ENCODE measurements at regions not wholly inside any gene's neighbourhood (a gene's known extent, or its start where the extent isn't known, plus 50 kb on each side); places are given as distances from the start of the nearest gene placed in this dataset.

- Histone ChIP-seq H3K4me1 (no peaks in the 10 kb centered on the region), H3K9me3 (no peaks in the 10 kb centered on the region), H3K27ac (no peak overlapping the region), H3K36me3 (no peaks in the 10 kb centered on the region), H3K4me3 (no peak overlapping the region), H3K27me3 (replicated peaks in 1 of 7) (no peaks in the 10 kb centered on the region)
- TF ChIP-seq POLR2AphosphoS5 (IDR thresholded peaks at IDR 0.05) (no peak), CTCF (IDR thresholded peaks at IDR 0.05 in 8 of 11, conservative IDR thresholded peaks at IDR 0.05 in 3 of 11) (no peak), POLR2A (IDR thresholded peaks at IDR 0.05) (no peak)
- intact Hi-C loops (cut with DNase I; ENCODE audit: low total_unique reads), result no loop called here
- DNase-seq, result no peak
- 75 to 92% (median 81%) methylated on average over 5 of the region's 5 CpGs for WGBS, 5 donors
Observed at GRCh38 chr1:79207331-79207730, 200.8 kb upstream of the ADGRL4 start.

- Histone ChIP-seq H3K36me3 (no peaks in the 10 kb centered on the region), H3K4me1 (no peaks in the 10 kb centered on the region), H3K27ac (no peak overlapping the region), H3K4me3 (no peak overlapping the region), H3K9me3 (no peaks in the 10 kb centered on the region), H3K27me3 (replicated peaks in 1 of 7) (no peaks in the 10 kb centered on the region)
- no peak for TF ChIP-seq POLR2A (IDR thresholded peaks at IDR 0.05)
- no peak for TF ChIP-seq POLR2AphosphoS5 (IDR thresholded peaks at IDR 0.05)
- TF ChIP-seq CTCF (IDR thresholded peaks at IDR 0.05 in 8 of 11, conservative IDR thresholded peaks at IDR 0.05 in 3 of 11), result no peak
- intact Hi-C loops (cut with DNase I; ENCODE audit: low total_unique reads), result no loop called here
- DNase-seq, result no peak
- 63 to 82% (median 71%) methylated on average over 4 of the region's 4 CpGs for WGBS, 5 donors
Observed at GRCh38 chr1:79204779-79205479, 198.4 kb upstream of the ADGRL4 start.

DNA sequence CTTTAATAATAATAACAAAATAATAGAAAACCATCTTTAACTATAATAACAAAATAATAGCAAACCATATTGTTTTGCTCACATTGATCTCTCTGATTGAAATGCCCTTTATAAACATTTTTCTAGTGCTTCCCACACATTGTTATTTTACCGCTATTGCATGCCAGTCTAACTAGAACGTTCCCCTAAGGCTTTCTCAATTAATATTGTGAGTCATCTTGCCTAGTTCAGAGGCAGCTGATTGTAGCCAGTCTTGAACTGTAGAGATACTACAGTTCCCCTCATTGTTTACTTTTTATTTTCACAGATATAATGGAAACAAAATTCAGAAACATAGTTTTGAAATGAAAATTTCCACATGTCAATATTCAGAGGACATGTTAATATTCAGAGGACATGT is 192.3 kb upstream of the ADGRL4 start:
- intact Hi-C loops (cut with DNase I; ENCODE audit: low total_unique reads), result loop anchor here (5.0 kb wide), 1 partner anchor 357 kb away; no protein-coding TSS in a partner anchor
- Histone ChIP-seq H3K4me1 (peaks cover 0 to under 1% (median 0%) of the 10 kb centered on the region in 6 donors), H3K4me3 (no peak overlapping the region), H3K36me3 (no peaks in the 10 kb centered on the region), H3K27me3 (replicated peaks in 1 of 7) (no peaks in the 10 kb centered on the region), H3K27ac (no peak overlapping the region), H3K9me3 (no peaks in the 10 kb centered on the region)
- DNase-seq, result no peak
- 0 to 70% (median 41%) methylated on average over 2 of the region's 2 CpGs for WGBS, 5 donors
- no peak for TF ChIP-seq CTCF (IDR thresholded peaks at IDR 0.05 in 8 of 11, conservative IDR thresholded peaks at IDR 0.05 in 3 of 11)
- TF ChIP-seq POLR2AphosphoS5 (IDR thresholded peaks at IDR 0.05), result no peak
- TF ChIP-seq POLR2A (IDR thresholded peaks at IDR 0.05), result no peak

GRCh38 chr1:79197421-79197820 is 190.9 kb upstream of the ADGRL4 start:
- TF ChIP-seq CTCF (IDR thresholded peaks at IDR 0.05 in 8 of 11, conservative IDR thresholded peaks at IDR 0.05 in 3 of 11) (peak in 9 of 11 experiments; percentile 31 to 60 (median 48)), POLR2AphosphoS5 (IDR thresholded peaks at IDR 0.05) (no peak)
- no peak overlapping the region for H3K27ac ChIP-seq
- no peak for DNase-seq
- intact Hi-C loops (cut with DNase I; ENCODE audit: low total_unique reads), result loop anchor here (5.0 kb wide), 1 partner anchor 355 kb away; no protein-coding TSS in a partner anchor
- H3K4me1 ChIP-seq, result peaks cover 0 to 6% (median 0%) of the 10 kb centered on the region in 6 donors
- 59 to 74% (median 65%) methylated on average over 2 of the region's 2 CpGs for WGBS, 5 donors
- H3K9me3 ChIP-seq, result no peaks in the 10 kb centered on the region
- no peak overlapping the region for H3K4me3 ChIP-seq
- no peaks in the 10 kb centered on the region for H3K36me3 ChIP-seq
- no peaks in the 10 kb centered on the region for H3K27me3 ChIP-seq (replicated peaks in 1 of 7)
